Vagina (tissue), 2 donors: ENCODE measurements at regions not wholly inside any gene's neighbourhood (a gene's known extent, or its start where the extent isn't known, plus 50 kb on each side); places are given as distances from the start of the nearest gene placed in this dataset.

Experiments used
- DNase-seq, 2 donors: peaks; one replicate each; pipeline ENCODE4 v3.0.0-alpha.2; 2017; ENCODE audit errors: extremely low spot score in 2 of 2
- H3K27ac ChIP-seq: fragments of 200-600 bp; sonication (generic); one replicate; pipeline ENCODE4 v1.5.1; 2019
- H3K27me3 ChIP-seq: fragments of 200-600 bp; sonication (generic); one replicate; pipeline ENCODE4 v1.5.1; 2019
- H3K36me3 ChIP-seq, 2 donors: fragments of 200-600 bp; sonication (generic); one replicate each; pipeline ENCODE4 v1.5.1; 2017 to 2019
- H3K4me1 ChIP-seq: fragments of 200-600 bp; sonication (generic); one replicate; pipeline ENCODE4 v1.5.1; 2019
- H3K4me3 ChIP-seq, 2 donors: fragments of 200-600 bp; sonication (generic); 1 replicate in 1 of 2; 2 replicates in 1 of 2; pipeline ENCODE4 v1.5.1; 2016 to 2019
- H3K9me3 ChIP-seq: fragments of 200-600 bp; sonication (generic); one replicate; pipeline ENCODE4 v1.5.1; 2019
- CTCF ChIP-seq, 3 experiments: fragments of 450-650 bp in 2 of 3; fragments of 200-600 bp in 1 of 3; sonication (generic) in 1 of 3; IDR thresholded peaks; one replicate each; pipeline ENCODE4 v1.5.1; 2017 to 2019; ENCODE audit warnings: antibody characterized with exemption in 3 of 3, mild to moderate bottlenecking in 2 of 3, moderate library complexity in 2 of 3
- POLR2A ChIP-seq, 2 donors: fragments of 450-650 bp; IDR thresholded peaks; one replicate each; pipeline ENCODE4 v1.6.1; 2017; ENCODE audit warnings: antibody characterized with exemption in 2 of 2, mild to moderate bottlenecking in 2 of 2, moderate library complexity in 2 of 2
- POLR2AphosphoS5 ChIP-seq, 2 donors: sonication (generic); formaldehyde crosslinking; IDR thresholded peaks; one replicate each; pipeline ENCODE4 v1.9.0; 2017; ENCODE audit warnings: antibody characterized with exemption in 2 of 2, mild to moderate bottlenecking in 2 of 2, low read depth in 1 of 2; ENCODE audit not compliant: insufficient read depth in 1 of 2
- intact Hi-C: fragments of 100-400 bp; cut with DNase I; formaldehyde crosslinking; loops from one replicate; pipeline ENCODE4 v1.15.1; 2023

- Histone ChIP-seq H3K4me3 (no peak overlapping the region), H3K27ac (no peak overlapping the region), H3K36me3 (no peaks in the 10 kb centered on the region), H3K27me3 (no peaks in the 10 kb centered on the region), H3K4me1 (peaks cover 10% of the 10 kb centered on the region), H3K9me3 (no peaks in the 10 kb centered on the region)
- no peak for TF ChIP-seq CTCF (IDR thresholded peaks at IDR 0.05)
- no peak for TF ChIP-seq POLR2A (IDR thresholded peaks at IDR 0.05)
- TF ChIP-seq POLR2AphosphoS5 (IDR thresholded peaks at IDR 0.05; ENCODE audit: insufficient read depth in 1 of 2, low read depth in 1 of 2), result no peak
- DNase-seq, result no peak
- intact Hi-C loops, result no loop called here
Observed at GRCh38 chr16:54421220-54421619, 134.6 kb upstream of the IRX3 start.

GRCh38 chr16:54418903-54419302, 132.3 kb upstream of the IRX3 start:
- H3K4me3 ChIP-seq, result no peak overlapping the region
- no peaks in the 10 kb centered on the region for H3K27me3 ChIP-seq
- no peak for TF ChIP-seq POLR2A (IDR thresholded peaks at IDR 0.05)
- TF ChIP-seq POLR2AphosphoS5 (IDR thresholded peaks at IDR 0.05; ENCODE audit: insufficient read depth in 1 of 2, low read depth in 1 of 2), result no peak
- no peak for TF ChIP-seq CTCF (IDR thresholded peaks at IDR 0.05)
- H3K4me1 ChIP-seq, result peaks cover 3% of the 10 kb centered on the region
- no peak for DNase-seq
- H3K27ac ChIP-seq, result no peak overlapping the region
- intact Hi-C loops, result no loop called here
- H3K36me3 ChIP-seq, result no peaks in the 10 kb centered on the region
- no peaks in the 10 kb centered on the region for H3K9me3 ChIP-seq

GRCh38 chr16:54417384-54417783, 130.8 kb upstream of the IRX3 start:
- Histone ChIP-seq H3K36me3 (no peaks in the 10 kb centered on the region), H3K9me3 (no peaks in the 10 kb centered on the region), H3K4me1 (no peaks in the 10 kb centered on the region), H3K4me3 (no peak overlapping the region), H3K27me3 (no peaks in the 10 kb centered on the region), H3K27ac (no peak overlapping the region)
- no peak for DNase-seq
- TF ChIP-seq POLR2A (IDR thresholded peaks at IDR 0.05) (no peak), CTCF (IDR thresholded peaks at IDR 0.05) (no peak), POLR2AphosphoS5 (IDR thresholded peaks at IDR 0.05; ENCODE audit: insufficient read depth in 1 of 2, low read depth in 1 of 2) (no peak)
- intact Hi-C loops, result no loop called here

- Histone ChIP-seq H3K27ac (no peak overlapping the region), H3K36me3 (no peaks in the 10 kb centered on the region), H3K4me3 (no peak overlapping the region), H3K9me3 (no peaks in the 10 kb centered on the region), H3K27me3 (no peaks in the 10 kb centered on the region), H3K4me1 (no peaks in the 10 kb centered on the region)
- TF ChIP-seq POLR2A (IDR thresholded peaks at IDR 0.05) (no peak), CTCF (IDR thresholded peaks at IDR 0.05) (no peak), POLR2AphosphoS5 (IDR thresholded peaks at IDR 0.05; ENCODE audit: insufficient read depth in 1 of 2, low read depth in 1 of 2) (no peak)
- no peak for DNase-seq
- intact Hi-C loops, result no loop called here
Observed at GRCh38 chr16:54414671-54415070, 128.1 kb upstream of the IRX3 start.

GRCh38 chr16:54412777-54413455, 126.3 kb upstream of the IRX3 start:
- no peaks in the 10 kb centered on the region for H3K36me3 ChIP-seq
- no peak for DNase-seq
- no peak for TF ChIP-seq POLR2A (IDR thresholded peaks at IDR 0.05)
- TF ChIP-seq POLR2AphosphoS5 (IDR thresholded peaks at IDR 0.05; ENCODE audit: insufficient read depth in 1 of 2, low read depth in 1 of 2), result no peak
- TF ChIP-seq CTCF (IDR thresholded peaks at IDR 0.05), result no peak
- H3K4me1 ChIP-seq, result no peaks in the 10 kb centered on the region
- intact Hi-C loops, result no loop called here
- H3K9me3 ChIP-seq, result no peaks in the 10 kb centered on the region
- H3K27ac ChIP-seq, result no peak overlapping the region
- H3K27me3 ChIP-seq, result no peaks in the 10 kb centered on the region
- no peak overlapping the region for H3K4me3 ChIP-seq
